ENCODE measurements at regions not wholly inside any gene's neighbourhood (a gene's known extent, or its start where the extent isn't known, plus 50 kb on each side); places are given as distances from the start of the nearest gene placed in this dataset.

DNA sequence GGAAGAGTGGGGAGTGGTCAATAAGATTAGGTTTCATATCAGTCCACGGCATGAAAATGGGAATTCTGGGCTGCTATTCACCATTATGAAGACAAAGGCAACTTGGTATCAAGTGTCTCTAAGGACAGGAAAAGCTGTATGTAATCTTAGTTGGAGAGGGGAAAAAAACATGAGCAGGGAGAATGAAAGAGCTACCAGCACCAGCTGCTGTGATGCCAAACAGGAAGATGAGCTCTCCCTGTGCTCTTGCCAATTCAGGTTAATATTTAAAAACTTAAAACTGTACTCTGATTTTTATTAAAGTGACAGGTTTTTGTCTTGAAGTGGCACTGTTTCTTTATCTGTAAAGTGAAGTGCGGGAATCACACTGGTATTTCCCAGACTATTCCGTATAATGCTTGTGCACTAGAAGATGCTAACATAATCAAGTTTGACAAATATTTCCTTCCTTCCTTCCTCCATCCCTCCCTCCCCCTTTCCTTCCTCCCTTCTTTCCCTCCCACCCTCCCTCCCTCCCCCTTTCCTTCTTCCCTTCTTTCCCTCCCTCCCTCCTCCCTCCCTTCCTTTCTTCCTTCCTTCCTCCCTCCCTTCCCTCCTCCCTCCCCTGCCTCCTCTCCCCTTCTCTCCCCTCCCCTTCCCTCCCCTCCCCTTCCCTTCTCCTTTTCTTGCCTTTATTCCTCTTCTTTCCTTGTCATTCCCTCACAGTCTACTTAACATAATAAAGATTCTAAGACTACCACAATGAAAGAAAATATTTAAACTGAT is 1383.0 kb upstream of the C9orf72 start:
- Histone ChIP-seq H3K9me3 (no peaks in the 10 kb centered on the region), H3K27ac (no peak overlapping the region), H3K27me3 (ENCODE audit: low read depth) (no peaks in the 10 kb centered on the region), H3K4me3 (no peak overlapping the region), H3K4me1 (no peaks in the 10 kb centered on the region), H3K36me3 (no peaks in the 10 kb centered on the region)
- no peak for DNase-seq
- ATAC-seq: no peak
- TF ChIP-seq, protein P1, sequence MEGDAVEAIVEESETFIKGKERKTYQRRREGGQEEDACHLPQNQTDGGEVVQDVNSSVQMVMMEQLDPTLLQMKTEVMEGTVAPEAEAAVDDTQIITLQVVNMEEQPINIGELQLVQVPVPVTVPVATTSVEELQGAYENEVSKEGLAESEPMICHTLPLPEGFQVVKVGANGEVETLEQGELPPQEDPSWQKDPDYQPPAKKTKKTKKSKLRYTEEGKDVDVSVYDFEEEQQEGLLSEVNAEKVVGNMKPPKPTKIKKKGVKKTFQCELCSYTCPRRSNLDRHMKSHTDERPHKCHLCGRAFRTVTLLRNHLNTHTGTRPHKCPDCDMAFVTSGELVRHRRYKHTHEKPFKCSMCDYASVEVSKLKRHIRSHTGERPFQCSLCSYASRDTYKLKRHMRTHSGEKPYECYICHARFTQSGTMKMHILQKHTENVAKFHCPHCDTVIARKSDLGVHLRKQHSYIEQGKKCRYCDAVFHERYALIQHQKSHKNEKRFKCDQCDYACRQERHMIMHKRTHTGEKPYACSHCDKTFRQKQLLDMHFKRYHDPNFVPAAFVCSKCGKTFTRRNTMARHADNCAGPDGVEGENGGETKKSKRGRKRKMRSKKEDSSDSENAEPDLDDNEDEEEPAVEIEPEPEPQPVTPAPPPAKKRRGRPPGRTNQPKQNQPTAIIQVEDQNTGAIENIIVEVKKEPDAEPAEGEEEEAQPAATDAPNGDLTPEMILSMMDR (IDR thresholded peaks at IDR 0.05): no peak
- intact Hi-C loops (cut with DNase I): no loop called here

DNA sequence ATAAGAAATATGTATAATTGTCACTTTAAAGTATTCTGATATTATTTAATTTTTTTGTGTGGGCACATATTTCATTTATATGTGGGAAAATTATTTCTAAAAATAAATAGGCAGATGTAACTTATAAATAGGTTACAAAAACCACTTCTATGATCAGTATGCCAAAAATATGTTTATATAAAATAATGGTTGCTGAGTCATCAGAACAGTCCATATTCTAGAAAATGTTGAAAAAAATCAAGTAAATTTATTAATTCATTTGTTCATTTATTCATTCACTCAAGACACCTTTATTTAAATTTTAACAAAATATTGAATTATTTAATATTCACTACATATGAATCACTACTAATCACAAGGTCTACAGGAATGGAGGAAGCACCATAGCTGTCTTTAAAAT is 1387.3 kb upstream of the C9orf72 start:
- Histone ChIP-seq H3K27ac (no peak overlapping the region), H3K4me3 (no peak overlapping the region), H3K27me3 (ENCODE audit: low read depth) (no peaks in the 10 kb centered on the region), H3K36me3 (no peaks in the 10 kb centered on the region), H3K9me3 (no peaks in the 10 kb centered on the region), H3K4me1 (no peaks in the 10 kb centered on the region)
- TF ChIP-seq, protein P1 (IDR thresholded peaks at IDR 0.05): no peak
- no peak for ATAC-seq
- DNase-seq: no peak
- intact Hi-C loops (cut with DNase I): no loop called here

DNA sequence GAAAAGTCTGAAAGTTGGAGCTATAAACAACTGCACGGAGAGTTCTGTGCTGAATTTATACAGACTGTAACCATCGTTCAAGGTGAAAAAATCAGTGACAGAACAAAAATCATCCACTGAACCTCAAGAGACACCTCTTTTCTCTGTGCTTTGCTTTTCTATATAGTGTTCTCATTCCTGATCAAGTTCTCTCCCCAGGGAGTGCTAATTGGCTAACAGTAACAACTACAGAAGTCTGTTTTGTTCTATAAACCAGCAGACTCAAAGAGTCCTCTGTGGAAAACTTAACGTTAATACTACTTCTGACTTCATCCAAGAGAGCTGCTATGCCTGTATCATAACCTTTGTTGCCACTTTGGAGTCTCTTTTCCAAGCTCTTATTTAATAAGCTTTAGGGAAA is 1388.3 kb upstream of the C9orf72 start:
- Histone ChIP-seq H3K36me3 (no peaks in the 10 kb centered on the region), H3K4me1 (no peaks in the 10 kb centered on the region), H3K27ac (no peak overlapping the region), H3K4me3 (no peak overlapping the region), H3K9me3 (no peaks in the 10 kb centered on the region), H3K27me3 (ENCODE audit: low read depth) (no peaks in the 10 kb centered on the region)
- TF ChIP-seq, protein P1 (IDR thresholded peaks at IDR 0.05): no peak
- intact Hi-C loops (cut with DNase I): no loop called here
- DNase-seq (no peak), ATAC-seq (no peak)

DNA sequence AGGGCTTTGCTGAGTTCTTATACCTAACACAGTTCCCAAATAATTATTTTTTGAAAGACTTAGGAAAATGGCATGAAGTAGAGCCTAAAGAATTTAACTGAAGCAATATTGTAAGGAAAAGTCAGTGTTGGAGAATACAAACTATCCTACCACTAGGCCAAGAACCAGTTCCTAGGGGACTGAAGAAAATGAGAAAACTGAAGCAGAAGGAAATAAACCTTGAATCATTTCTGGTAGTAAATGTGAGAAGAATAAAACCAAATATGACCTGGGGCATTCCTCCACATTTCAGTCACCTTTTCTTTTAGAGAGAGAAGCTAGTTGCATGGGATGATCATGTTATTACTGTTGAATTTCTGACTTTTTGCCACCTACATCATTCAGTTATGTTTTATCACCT is 1393.9 kb upstream of the C9orf72 start:
- Histone ChIP-seq H3K36me3 (no peaks in the 10 kb centered on the region), H3K4me3 (no peak overlapping the region), H3K9me3 (no peaks in the 10 kb centered on the region), H3K27ac (no peak overlapping the region), H3K27me3 (ENCODE audit: low read depth) (no peaks in the 10 kb centered on the region), H3K4me1 (no peaks in the 10 kb centered on the region)
- TF ChIP-seq, protein P1 (IDR thresholded peaks at IDR 0.05): no peak
- ATAC-seq: no peak
- no peak for DNase-seq
- intact Hi-C loops (cut with DNase I): no loop called here

DNA sequence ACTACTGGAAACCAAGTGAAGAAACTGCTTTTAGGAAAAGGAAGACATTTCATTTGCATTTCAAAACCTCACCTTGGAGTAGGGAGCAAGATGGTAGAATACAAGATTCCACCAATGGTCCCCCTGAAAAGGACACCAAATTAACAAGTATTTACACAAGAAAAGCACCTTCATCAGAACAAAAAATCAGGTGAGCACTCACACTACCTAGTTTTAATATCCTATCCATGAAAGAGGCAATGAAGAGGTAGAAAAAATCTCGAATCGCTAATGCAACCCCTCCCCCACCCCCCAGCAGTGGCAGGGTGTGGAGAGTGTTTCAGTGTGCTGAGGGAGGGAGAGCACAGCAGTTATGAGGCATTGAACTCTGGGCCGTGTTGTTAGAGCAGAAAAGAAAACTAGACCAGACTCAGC is 1397.0 kb upstream of the C9orf72 start:
- no peak overlapping the region for H3K4me3 ChIP-seq
- no peak for DNase-seq
- H3K27me3 ChIP-seq (ENCODE audit: low read depth): no peaks in the 10 kb centered on the region
- no peak for ATAC-seq
- TF ChIP-seq, protein P1 (IDR thresholded peaks at IDR 0.05): no peak
- H3K4me1 ChIP-seq: no peaks in the 10 kb centered on the region
- H3K9me3 ChIP-seq: no peaks in the 10 kb centered on the region
- intact Hi-C loops (cut with DNase I): loop anchor here (10.0 kb wide), 1 partner anchor 65 kb away; no protein-coding TSS in a partner anchor
- H3K36me3 ChIP-seq: no peaks in the 10 kb centered on the region
- no peak overlapping the region for H3K27ac ChIP-seq
